WTC11 (cell line): ENCODE measurements at regions not wholly inside any gene's neighbourhood (a gene's known extent, or its start where the extent isn't known, plus 50 kb on each side); places are given as distances from the start of the nearest gene placed in this dataset.

Experiments
- MAX ChIP-seq: sonication (generic); formaldehyde crosslinking; IDR thresholded peaks from 2 replicates; pipeline ENCODE4 v1.8.0; 2022; ENCODE audit warnings: mild to moderate bottlenecking, missing genetic modification reagents
- MXD4 ChIP-seq: fragments of 250-450 bp; sonication (Bioruptor Pico); IDR thresholded peaks from 2 replicates; pipeline ENCODE4 v1.8.0; 2021; ENCODE audit warnings: mild to moderate bottlenecking, moderate library complexity, borderline replicate concordance
- SMAD4 ChIP-seq: sonication (generic); formaldehyde crosslinking; IDR thresholded peaks from 2 replicates; pipeline ENCODE4 v1.8.0; 2022; ENCODE audit warnings: mild to moderate bottlenecking, missing genetic modification reagents
- SOX15 ChIP-seq: fragments of 250-450 bp; sonication (Bioruptor Pico); IDR thresholded peaks from 2 replicates; pipeline ENCODE4 v1.9.0; 2021; ENCODE audit warnings: mild to moderate bottlenecking
- TF ChIP-seq, protein P1 (sequence below): fragments of 200-600 bp; IDR thresholded peaks from 2 replicates; pipeline ENCODE4 v1.8.0; 2022; ENCODE audit warnings: antibody characterized with exemption
- TF ChIP-seq, protein P2 (sequence below): sonication (generic); formaldehyde crosslinking; IDR thresholded peaks from 2 replicates; pipeline ENCODE4 v1.8.0; 2022; ENCODE audit warnings: mild to moderate bottlenecking, missing genetic modification reagents
- TF ChIP-seq, protein P3 (sequence below): sonication (generic); formaldehyde crosslinking; IDR thresholded peaks from 2 replicates; pipeline ENCODE4 v1.8.1; 2023; ENCODE audit warnings: mild to moderate bottlenecking, missing genetic modification reagents, borderline replicate concordance
- TF ChIP-seq, protein P4 (sequence below): sonication (generic); formaldehyde crosslinking; IDR thresholded peaks from 2 replicates; pipeline ENCODE4 v1.8.0; 2022; ENCODE audit warnings: mild to moderate bottlenecking, missing genetic modification reagents
- TF ChIP-seq, protein P5 (sequence below): sonication (generic); formaldehyde crosslinking; IDR thresholded peaks from 2 replicates; pipeline ENCODE4 v1.8.1; 2023; ENCODE audit warnings: mild to moderate bottlenecking, moderate library complexity, missing genetic modification reagents
- TF ChIP-seq, protein P6 (sequence below): sonication (generic); formaldehyde crosslinking; IDR thresholded peaks from 2 replicates; pipeline ENCODE4 v1.8.1; 2023; ENCODE audit warnings: mild to moderate bottlenecking, missing genetic modification reagents, moderate library complexity

DNA sequence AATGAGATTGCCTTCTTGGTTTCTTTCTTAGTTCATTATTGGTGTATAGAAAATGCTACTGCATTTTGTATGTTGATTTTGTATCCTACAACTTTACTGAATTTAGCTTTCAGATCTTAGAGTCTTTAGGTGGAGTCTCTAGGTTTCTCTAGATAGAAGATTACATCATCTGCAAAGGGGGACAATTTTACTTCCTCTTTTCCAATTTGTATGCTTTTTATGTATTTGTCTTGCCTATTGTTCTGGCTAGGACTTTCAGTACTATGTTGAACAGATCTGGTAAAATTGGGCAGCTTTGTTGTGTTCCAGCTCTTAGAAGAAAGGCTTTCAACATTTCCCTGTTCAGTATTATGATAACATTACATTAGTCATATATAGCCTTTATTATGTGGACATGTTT is 101.0 kb upstream of the SPRY2 start:
- TF ChIP-seq, protein P1, sequence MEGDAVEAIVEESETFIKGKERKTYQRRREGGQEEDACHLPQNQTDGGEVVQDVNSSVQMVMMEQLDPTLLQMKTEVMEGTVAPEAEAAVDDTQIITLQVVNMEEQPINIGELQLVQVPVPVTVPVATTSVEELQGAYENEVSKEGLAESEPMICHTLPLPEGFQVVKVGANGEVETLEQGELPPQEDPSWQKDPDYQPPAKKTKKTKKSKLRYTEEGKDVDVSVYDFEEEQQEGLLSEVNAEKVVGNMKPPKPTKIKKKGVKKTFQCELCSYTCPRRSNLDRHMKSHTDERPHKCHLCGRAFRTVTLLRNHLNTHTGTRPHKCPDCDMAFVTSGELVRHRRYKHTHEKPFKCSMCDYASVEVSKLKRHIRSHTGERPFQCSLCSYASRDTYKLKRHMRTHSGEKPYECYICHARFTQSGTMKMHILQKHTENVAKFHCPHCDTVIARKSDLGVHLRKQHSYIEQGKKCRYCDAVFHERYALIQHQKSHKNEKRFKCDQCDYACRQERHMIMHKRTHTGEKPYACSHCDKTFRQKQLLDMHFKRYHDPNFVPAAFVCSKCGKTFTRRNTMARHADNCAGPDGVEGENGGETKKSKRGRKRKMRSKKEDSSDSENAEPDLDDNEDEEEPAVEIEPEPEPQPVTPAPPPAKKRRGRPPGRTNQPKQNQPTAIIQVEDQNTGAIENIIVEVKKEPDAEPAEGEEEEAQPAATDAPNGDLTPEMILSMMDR, result no peak
- TF ChIP-seq MXD4 (no peak), MAX (CRISPR knock-in tag) (no peak), SOX15 (CRISPR knock-in tag) (no peak), SMAD4 (CRISPR knock-in tag) (no peak)
- TF ChIP-seq, protein P2, sequence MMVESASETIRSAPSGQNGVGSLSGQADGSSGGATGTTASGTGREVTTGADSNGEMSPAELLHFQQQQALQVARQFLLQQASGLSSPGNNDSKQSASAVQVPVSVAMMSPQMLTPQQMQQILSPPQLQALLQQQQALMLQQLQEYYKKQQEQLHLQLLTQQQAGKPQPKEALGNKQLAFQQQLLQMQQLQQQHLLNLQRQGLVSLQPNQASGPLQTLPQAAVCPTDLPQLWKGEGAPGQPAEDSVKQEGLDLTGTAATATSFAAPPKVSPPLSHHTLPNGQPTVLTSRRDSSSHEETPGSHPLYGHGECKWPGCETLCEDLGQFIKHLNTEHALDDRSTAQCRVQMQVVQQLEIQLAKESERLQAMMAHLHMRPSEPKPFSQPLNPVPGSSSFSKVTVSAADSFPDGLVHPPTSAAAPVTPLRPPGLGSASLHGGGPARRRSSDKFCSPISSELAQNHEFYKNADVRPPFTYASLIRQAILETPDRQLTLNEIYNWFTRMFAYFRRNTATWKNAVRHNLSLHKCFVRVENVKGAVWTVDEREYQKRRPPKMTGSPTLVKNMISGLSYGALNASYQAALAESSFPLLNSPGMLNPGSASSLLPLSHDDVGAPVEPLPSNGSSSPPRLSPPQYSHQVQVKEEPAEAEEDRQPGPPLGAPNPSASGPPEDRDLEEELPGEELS (CRISPR knock-in tag), result no peak
- TF ChIP-seq, protein P3, sequence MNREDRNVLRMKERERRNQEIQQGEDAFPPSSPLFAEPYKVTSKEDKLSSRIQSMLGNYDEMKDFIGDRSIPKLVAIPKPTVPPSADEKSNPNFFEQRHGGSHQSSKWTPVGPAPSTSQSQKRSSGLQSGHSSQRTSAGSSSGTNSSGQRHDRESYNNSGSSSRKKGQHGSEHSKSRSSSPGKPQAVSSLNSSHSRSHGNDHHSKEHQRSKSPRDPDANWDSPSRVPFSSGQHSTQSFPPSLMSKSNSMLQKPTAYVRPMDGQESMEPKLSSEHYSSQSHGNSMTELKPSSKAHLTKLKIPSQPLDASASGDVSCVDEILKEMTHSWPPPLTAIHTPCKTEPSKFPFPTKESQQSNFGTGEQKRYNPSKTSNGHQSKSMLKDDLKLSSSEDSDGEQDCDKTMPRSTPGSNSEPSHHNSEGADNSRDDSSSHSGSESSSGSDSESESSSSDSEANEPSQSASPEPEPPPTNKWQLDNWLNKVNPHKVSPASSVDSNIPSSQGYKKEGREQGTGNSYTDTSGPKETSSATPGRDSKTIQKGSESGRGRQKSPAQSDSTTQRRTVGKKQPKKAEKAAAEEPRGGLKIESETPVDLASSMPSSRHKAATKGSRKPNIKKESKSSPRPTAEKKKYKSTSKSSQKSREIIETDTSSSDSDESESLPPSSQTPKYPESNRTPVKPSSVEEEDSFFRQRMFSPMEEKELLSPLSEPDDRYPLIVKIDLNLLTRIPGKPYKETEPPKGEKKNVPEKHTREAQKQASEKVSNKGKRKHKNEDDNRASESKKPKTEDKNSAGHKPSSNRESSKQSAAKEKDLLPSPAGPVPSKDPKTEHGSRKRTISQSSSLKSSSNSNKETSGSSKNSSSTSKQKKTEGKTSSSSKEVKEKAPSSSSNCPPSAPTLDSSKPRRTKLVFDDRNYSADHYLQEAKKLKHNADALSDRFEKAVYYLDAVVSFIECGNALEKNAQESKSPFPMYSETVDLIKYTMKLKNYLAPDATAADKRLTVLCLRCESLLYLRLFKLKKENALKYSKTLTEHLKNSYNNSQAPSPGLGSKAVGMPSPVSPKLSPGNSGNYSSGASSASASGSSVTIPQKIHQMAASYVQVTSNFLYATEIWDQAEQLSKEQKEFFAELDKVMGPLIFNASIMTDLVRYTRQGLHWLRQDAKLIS, result no peak
- TF ChIP-seq, protein P4, sequence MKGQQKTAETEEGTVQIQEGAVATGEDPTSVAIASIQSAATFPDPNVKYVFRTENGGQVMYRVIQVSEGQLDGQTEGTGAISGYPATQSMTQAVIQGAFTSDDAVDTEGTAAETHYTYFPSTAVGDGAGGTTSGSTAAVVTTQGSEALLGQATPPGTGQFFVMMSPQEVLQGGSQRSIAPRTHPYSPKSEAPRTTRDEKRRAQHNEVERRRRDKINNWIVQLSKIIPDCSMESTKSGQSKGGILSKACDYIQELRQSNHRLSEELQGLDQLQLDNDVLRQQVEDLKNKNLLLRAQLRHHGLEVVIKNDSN (CRISPR knock-in tag), result no peak
- TF ChIP-seq, protein P5, sequence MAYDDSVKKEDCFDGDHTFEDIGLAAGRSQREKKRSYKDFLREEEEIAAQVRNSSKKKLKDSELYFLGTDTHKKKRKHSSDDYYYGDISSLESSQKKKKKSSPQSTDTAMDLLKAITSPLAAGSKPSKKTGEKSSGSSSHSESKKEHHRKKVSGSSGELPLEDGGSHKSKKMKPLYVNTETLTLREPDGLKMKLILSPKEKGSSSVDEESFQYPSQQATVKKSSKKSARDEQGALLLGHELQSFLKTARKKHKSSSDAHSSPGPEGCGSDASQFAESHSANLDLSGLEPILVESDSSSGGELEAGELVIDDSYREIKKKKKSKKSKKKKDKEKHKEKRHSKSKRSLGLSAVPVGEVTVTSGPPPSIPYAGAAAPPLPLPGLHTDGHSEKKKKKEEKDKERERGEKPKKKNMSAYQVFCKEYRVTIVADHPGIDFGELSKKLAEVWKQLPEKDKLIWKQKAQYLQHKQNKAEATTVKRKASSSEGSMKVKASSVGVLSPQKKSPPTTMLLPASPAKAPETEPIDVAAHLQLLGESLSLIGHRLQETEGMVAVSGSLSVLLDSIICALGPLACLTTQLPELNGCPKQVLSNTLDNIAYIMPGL (CRISPR knock-in tag), result no peak
- TF ChIP-seq, protein P6, sequence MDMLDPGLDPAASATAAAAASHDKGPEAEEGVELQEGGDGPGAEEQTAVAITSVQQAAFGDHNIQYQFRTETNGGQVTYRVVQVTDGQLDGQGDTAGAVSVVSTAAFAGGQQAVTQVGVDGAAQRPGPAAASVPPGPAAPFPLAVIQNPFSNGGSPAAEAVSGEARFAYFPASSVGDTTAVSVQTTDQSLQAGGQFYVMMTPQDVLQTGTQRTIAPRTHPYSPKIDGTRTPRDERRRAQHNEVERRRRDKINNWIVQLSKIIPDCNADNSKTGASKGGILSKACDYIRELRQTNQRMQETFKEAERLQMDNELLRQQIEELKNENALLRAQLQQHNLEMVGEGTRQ (CRISPR knock-in tag), result no peak
